ENCODE measurements at regions not wholly inside any gene's neighbourhood (a gene's known extent, or its start where the extent isn't known, plus 50 kb on each side); places are given as distances from the start of the nearest gene placed in this dataset.
"Not testable (repeated sequence)": the region's sequence is repeated elsewhere in the genome, so short reads cannot be mapped to it uniquely, and the experiment has no call there.

DNA sequence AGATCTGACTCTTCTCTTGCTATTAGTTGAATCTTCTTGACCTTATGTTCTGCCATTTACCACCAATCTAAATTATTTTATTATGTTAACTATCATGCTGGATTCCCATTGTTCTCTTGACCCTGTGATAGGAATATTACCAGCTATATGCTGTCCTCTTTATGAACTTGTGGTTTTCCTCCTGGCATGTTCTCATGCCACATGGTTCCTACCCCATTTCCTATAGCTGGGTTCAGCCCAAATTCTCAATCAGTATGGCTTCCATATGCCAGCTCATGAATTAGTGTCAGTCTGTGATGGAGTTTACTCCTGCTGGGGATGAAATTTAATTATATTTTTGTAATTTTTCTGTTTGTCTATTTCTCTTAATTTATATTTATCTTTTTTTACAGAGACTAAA, 430.5 kb downstream of the SMARCA1 start:
- DNase-seq = no peak
- H3K36me3 ChIP-seq (ENCODE audit: insufficient read depth, low read length) = no peaks in the 10 kb centered on the region

DNA sequence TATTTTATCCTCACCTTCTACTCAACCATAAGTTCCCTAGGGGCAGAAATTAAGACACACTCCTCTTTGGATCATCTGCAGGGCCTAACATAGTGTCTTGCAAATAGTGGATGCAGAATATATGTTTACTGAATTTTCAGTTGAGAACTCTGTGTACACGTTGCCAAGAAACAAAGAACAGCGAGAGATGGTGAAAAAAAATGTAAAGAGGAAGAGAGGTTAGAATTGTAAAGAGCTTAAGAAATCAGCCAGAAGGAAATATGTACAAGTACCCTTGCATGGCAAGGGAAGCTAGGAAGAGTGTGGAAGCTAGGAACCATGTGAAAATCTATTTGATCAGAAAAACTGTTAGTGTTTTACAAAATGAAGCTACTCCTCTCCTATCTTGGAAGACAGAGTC, 431.0 kb downstream of the SMARCA1 start:
- no peak for DNase-seq
- Histone ChIP-seq H3K27me3 (ENCODE audit: low read length) (no peaks in the 10 kb centered on the region), H3K36me3 (ENCODE audit: insufficient read depth, low read length) (no peaks in the 10 kb centered on the region), H3K4me2 (ENCODE audit: low read depth, low read length, poor library complexity, severe bottlenecking) (no peak overlapping the region), H2AFZ (ENCODE audit: low read length) (no peak overlapping the region), H3K4me1 (ENCODE audit: low read length) (no peaks in the 10 kb centered on the region), H3K9ac (ENCODE audit: low read length) (no peak overlapping the region), H3K4me3 (ENCODE audit: low read length) (no peak overlapping the region), H3K79me2 (ENCODE audit: low read length) (no peaks in the 10 kb centered on the region), H3K9me3 (ENCODE audit: low read length) (no peaks in the 10 kb centered on the region), H3K27ac (ENCODE audit: low read length) (no peak overlapping the region), H4K20me1 (ENCODE audit: insufficient read depth, low read depth, low read length) (no peaks in the 10 kb centered on the region), H3K9me2 (replicated peaks; ENCODE audit: insufficient read depth, low read length) (no peaks in the 10 kb centered on the region)

More for the DNA sequence above, 430.5 kb downstream of the SMARCA1 start:
- H3K27ac ChIP-seq (ENCODE audit: low read length) = no peak overlapping the region
- H3K79me2 ChIP-seq (ENCODE audit: low read length) = no peaks in the 10 kb centered on the region
- H3K9me2 ChIP-seq (replicated peaks; ENCODE audit: insufficient read depth, low read length) = no peaks in the 10 kb centered on the region
- no peak overlapping the region for H3K9ac ChIP-seq (ENCODE audit: low read length)
- no peak overlapping the region for H3K4me3 ChIP-seq (ENCODE audit: low read length)
- no peaks in the 10 kb centered on the region for H3K4me1 ChIP-seq (ENCODE audit: low read length)
- no peak overlapping the region for H3K4me2 ChIP-seq (ENCODE audit: low read depth, low read length, poor library complexity, severe bottlenecking)
- no peaks in the 10 kb centered on the region for H4K20me1 ChIP-seq (ENCODE audit: insufficient read depth, low read depth, low read length)
- H3K9me3 ChIP-seq (ENCODE audit: low read length) = no peaks in the 10 kb centered on the region
- no peak overlapping the region for H2AFZ ChIP-seq (ENCODE audit: low read length)
- no peaks in the 10 kb centered on the region for H3K27me3 ChIP-seq (ENCODE audit: low read length)

GRCh38 chrX:129091097-129091496, 432.2 kb downstream of the SMARCA1 start:
- no peak for DNase-seq
- H3K4me1 ChIP-seq (ENCODE audit: low read length) = no peaks in the 10 kb centered on the region
- H3K27ac ChIP-seq (ENCODE audit: low read length) = no peak overlapping the region
- no peak overlapping the region for H3K4me3 ChIP-seq (ENCODE audit: low read length)
- H3K9me3 ChIP-seq (ENCODE audit: low read length) = no peaks in the 10 kb centered on the region
- no peak overlapping the region for H2AFZ ChIP-seq (ENCODE audit: low read length)
- H3K36me3 ChIP-seq (ENCODE audit: insufficient read depth, low read length) = no peaks in the 10 kb centered on the region
- no peak overlapping the region for H3K4me2 ChIP-seq (ENCODE audit: low read depth, low read length, poor library complexity, severe bottlenecking)
- no peak overlapping the region for H3K9ac ChIP-seq (ENCODE audit: low read length)
- H3K27me3 ChIP-seq (ENCODE audit: low read length) = no peaks in the 10 kb centered on the region
- H4K20me1 ChIP-seq (ENCODE audit: insufficient read depth, low read depth, low read length) = no peaks in the 10 kb centered on the region
- no peaks in the 10 kb centered on the region for H3K9me2 ChIP-seq (replicated peaks; ENCODE audit: insufficient read depth, low read length)
- no peaks in the 10 kb centered on the region for H3K79me2 ChIP-seq (ENCODE audit: low read length)

DNA sequence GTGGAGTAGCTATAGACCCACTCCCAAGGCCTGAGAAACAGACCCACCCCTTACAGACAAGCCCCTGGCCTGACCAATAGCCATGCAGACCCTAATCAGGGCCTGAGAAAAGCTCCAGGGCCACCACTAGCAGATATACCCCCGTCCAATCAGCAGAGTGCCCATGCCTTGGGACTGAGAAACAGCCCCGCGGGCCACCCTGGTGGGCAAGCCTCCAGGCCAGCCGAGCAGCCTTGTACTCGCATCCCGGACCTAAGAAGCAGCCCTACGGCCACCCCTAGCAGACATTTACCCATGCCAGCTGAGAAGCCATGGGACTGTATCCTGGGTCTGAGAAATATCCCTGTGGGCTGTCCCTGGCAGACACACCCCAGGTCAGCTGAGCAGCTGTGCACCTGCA, 436.5 kb downstream of the SMARCA1 start:
- no peaks in the 10 kb centered on the region for H4K20me1 ChIP-seq (ENCODE audit: insufficient read depth, low read depth, low read length)
- no peak for DNase-seq
- no peaks in the 10 kb centered on the region for H3K27me3 ChIP-seq (ENCODE audit: low read length)
- H3K9me3 ChIP-seq (ENCODE audit: low read length) = peaks cover 4% of the 10 kb centered on the region
- no peak overlapping the region for H3K9ac ChIP-seq (ENCODE audit: low read length)
- no peak overlapping the region for H3K27ac ChIP-seq (ENCODE audit: low read length)
- H3K4me1 ChIP-seq (ENCODE audit: low read length) = no peaks in the 10 kb centered on the region
- no peaks in the 10 kb centered on the region for H3K36me3 ChIP-seq (ENCODE audit: insufficient read depth, low read length)
- no peak overlapping the region for H2AFZ ChIP-seq (ENCODE audit: low read length)
- H3K4me3 ChIP-seq (ENCODE audit: low read length) = no peak overlapping the region
- no peak overlapping the region for H3K4me2 ChIP-seq (ENCODE audit: low read depth, low read length, poor library complexity, severe bottlenecking)
- no peaks in the 10 kb centered on the region for H3K79me2 ChIP-seq (ENCODE audit: low read length)
- H3K9me2 ChIP-seq (replicated peaks; ENCODE audit: insufficient read depth, low read length) = no peaks in the 10 kb centered on the region; the same call in 1 of the 2 replicates

- not testable (repeated sequence) for H3K4me2 ChIP-seq (ENCODE audit: low read depth, low read length, poor library complexity, severe bottlenecking); H2AFZ ChIP-seq (ENCODE audit: low read length); H3K4me1 ChIP-seq (ENCODE audit: low read length); H3K9me3 ChIP-seq (ENCODE audit: low read length); H3K9ac ChIP-seq (ENCODE audit: low read length); H3K9me2 ChIP-seq (replicated peaks; ENCODE audit: insufficient read depth, low read length); H3K79me2 ChIP-seq (ENCODE audit: low read length); H3K36me3 ChIP-seq (ENCODE audit: insufficient read depth, low read length); H4K20me1 ChIP-seq (ENCODE audit: insufficient read depth, low read depth, low read length); DNase-seq; H3K27ac ChIP-seq (ENCODE audit: low read length); H3K4me3 ChIP-seq (ENCODE audit: low read length); H3K27me3 ChIP-seq (ENCODE audit: low read length)
These were observed 439.0 kb downstream of the SMARCA1 start for GRCh38 chrX:129084291-129084690.

DNA sequence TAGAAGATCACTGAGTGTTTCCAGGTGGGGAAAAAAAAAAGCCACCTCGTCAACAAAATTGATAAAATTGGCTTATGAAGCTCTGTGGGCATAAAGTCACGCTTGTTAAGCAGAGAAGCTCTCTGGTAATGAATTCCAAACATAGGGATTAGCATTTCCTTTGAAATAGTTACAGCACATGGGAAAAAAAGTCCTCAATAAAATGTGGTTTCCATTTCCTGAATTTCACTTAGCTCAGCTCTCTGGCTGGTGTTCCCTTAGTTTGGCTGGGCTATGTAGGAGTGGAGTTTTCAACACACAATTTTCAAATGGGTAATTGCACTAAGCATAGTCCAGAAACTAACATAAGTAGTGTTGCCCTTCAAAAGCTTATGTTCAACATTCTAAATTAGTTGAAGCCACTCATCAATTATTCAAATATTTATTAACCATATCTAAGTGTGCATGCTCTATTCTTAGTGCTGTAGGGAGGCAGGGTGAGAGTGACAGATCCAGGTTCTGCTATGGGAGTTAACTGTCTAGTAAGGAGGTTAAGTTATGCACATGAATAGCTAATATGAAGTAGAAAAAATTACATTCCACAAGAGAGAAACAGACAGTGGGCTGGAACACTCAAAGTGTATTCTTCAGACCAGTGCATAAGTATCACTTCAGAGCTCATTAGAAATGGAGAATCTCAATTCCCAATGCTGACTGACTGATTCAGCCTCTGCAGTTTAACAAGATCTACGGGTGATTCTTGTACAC, 445.7 kb downstream of the SMARCA1 start:
- Histone ChIP-seq H3K36me3 (ENCODE audit: insufficient read depth, low read length) (no peaks in the 10 kb centered on the region), H3K27me3 (ENCODE audit: low read length) (no peaks in the 10 kb centered on the region), H4K20me1 (ENCODE audit: insufficient read depth, low read depth, low read length) (no peaks in the 10 kb centered on the region), H3K79me2 (ENCODE audit: low read length) (no peaks in the 10 kb centered on the region), H3K4me3 (ENCODE audit: low read length) (no peak overlapping the region), H2AFZ (ENCODE audit: low read length) (no peak overlapping the region), H3K4me2 (ENCODE audit: low read depth, low read length, poor library complexity, severe bottlenecking) (no peak overlapping the region), H3K27ac (ENCODE audit: low read length) (no peak overlapping the region), H3K9me3 (ENCODE audit: low read length) (peaks cover 8% of the 10 kb centered on the region), H3K4me1 (ENCODE audit: low read length) (no peaks in the 10 kb centered on the region), H3K9me2 (replicated peaks; ENCODE audit: insufficient read depth, low read length) (no peaks in the 10 kb centered on the region), H3K9ac (ENCODE audit: low read length) (no peak overlapping the region)
- no peak for DNase-seq

DNA sequence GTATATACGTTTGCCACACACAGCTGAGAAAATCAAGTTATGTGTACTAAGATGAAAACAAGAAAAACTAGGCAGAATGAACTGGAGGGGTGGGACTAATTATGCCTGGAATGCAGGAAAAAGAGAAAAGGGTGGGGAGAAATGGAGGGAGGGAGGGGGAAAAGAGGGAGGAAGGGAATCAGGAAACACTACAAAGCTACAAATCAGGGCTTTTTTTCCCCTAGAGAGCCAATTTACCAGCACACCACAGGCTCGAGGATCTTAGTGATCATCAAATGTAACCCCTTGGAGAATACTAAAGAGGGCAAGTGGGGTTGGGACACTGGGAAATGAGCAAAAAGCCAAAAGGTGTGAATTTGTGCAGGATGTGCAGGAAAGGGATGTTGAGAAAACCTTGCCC, 451.9 kb downstream of the SMARCA1 start:
- H3K27ac ChIP-seq (ENCODE audit: low read length) = no peak overlapping the region
- H2AFZ ChIP-seq (ENCODE audit: low read length) = no peak overlapping the region
- no peaks in the 10 kb centered on the region for H3K9me3 ChIP-seq (ENCODE audit: low read length)
- H3K36me3 ChIP-seq (ENCODE audit: insufficient read depth, low read length) = no peaks in the 10 kb centered on the region
- H3K27me3 ChIP-seq (ENCODE audit: low read length) = no peaks in the 10 kb centered on the region
- H3K4me1 ChIP-seq (ENCODE audit: low read length) = no peaks in the 10 kb centered on the region
- H3K9ac ChIP-seq (ENCODE audit: low read length) = no peak overlapping the region
- no peak overlapping the region for H3K4me2 ChIP-seq (ENCODE audit: low read depth, low read length, poor library complexity, severe bottlenecking)
- H3K4me3 ChIP-seq (ENCODE audit: low read length) = no peak overlapping the region
- H3K9me2 ChIP-seq (replicated peaks; ENCODE audit: insufficient read depth, low read length) = no peaks in the 10 kb centered on the region
- DNase-seq = no peak
- no peaks in the 10 kb centered on the region for H4K20me1 ChIP-seq (ENCODE audit: insufficient read depth, low read depth, low read length)
- H3K79me2 ChIP-seq (ENCODE audit: low read length) = no peaks in the 10 kb centered on the region

DNA sequence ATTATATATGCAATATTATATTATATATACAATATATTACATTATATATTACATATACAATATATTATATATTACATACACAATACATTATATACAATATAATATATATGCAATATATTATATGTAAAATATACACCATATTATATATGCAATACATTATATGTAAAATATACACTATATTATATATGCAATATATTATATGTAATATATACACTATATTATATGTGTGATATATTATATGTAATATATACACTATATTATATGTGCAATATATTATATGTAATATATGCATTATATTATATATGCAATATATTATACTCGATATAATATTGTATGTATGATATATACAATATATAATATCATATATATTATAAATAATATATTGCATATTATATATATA, 457.4 kb downstream of the SMARCA1 start:
- Histone ChIP-seq H3K9ac (ENCODE audit: low read length) (no peak overlapping the region), H3K36me3 (ENCODE audit: insufficient read depth, low read length) (no peaks in the 10 kb centered on the region), H4K20me1 (ENCODE audit: insufficient read depth, low read depth, low read length) (no peaks in the 10 kb centered on the region), H3K9me2 (replicated peaks; ENCODE audit: insufficient read depth, low read length) (no peaks in the 10 kb centered on the region), H3K9me3 (ENCODE audit: low read length) (no peaks in the 10 kb centered on the region), H3K79me2 (ENCODE audit: low read length) (no peaks in the 10 kb centered on the region), H2AFZ (ENCODE audit: low read length) (no peak overlapping the region), H3K4me2 (ENCODE audit: low read depth, low read length, poor library complexity, severe bottlenecking) (no peak overlapping the region), H3K27me3 (ENCODE audit: low read length) (no peaks in the 10 kb centered on the region), H3K4me3 (ENCODE audit: low read length) (no peak overlapping the region), H3K4me1 (ENCODE audit: low read length) (no peaks in the 10 kb centered on the region), H3K27ac (ENCODE audit: low read length) (no peak overlapping the region)
- no peak for DNase-seq

Data from Karpas-422 (cell line).